ENCODE measurements at regions not wholly inside any gene's neighbourhood (a gene's known extent, or its start where the extent isn't known, plus 50 kb on each side); places are given as distances from the start of the nearest gene placed in this dataset.

DNA sequence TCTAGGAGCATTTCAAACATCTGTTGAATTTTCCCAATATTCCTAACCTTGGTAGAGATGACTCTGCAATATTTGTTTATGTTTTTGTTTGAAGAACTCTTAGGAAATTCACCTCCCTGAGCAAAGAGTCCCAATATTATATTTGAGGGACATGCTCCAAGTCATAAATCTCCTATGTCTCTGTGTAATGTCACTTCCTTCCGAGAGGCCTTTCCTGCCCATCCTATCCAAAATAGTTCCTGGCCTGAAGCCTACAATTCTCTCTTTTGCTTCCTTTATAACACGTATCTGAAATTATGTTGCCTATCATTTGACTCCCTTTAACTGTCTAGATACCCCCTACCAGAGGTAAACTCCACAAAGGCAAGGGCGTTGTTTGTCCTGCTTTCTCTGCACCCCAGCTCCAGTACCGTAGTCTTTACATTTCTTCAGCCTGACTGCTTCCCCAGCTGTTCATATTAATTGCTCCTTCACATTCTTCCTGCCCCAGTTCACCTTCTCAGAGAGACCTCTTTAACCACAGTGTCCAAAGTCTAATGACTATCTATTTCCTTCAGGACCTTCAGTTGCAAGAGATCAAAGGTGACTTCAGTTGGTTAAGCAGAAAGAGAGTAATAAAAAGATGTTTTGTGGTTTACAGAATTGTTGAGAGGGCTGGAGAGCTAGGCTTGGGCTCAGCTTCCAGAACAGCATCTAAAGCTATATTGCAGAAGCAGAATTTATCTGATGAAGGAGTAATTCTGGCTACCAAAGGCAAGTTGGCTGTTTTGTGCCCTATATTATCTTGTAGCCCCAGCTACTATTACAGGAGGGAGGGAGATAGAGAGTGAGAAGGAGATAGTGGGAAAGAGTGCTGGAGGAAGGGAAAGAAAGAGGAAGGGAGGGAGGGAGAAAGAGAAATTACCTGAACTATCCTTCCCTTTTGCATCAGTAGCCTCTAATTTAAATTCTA, 109.3 kb upstream of the TMEM161B start:
- H3K27ac ChIP-seq, result no peak overlapping the region
- TF ChIP-seq, protein P1, sequence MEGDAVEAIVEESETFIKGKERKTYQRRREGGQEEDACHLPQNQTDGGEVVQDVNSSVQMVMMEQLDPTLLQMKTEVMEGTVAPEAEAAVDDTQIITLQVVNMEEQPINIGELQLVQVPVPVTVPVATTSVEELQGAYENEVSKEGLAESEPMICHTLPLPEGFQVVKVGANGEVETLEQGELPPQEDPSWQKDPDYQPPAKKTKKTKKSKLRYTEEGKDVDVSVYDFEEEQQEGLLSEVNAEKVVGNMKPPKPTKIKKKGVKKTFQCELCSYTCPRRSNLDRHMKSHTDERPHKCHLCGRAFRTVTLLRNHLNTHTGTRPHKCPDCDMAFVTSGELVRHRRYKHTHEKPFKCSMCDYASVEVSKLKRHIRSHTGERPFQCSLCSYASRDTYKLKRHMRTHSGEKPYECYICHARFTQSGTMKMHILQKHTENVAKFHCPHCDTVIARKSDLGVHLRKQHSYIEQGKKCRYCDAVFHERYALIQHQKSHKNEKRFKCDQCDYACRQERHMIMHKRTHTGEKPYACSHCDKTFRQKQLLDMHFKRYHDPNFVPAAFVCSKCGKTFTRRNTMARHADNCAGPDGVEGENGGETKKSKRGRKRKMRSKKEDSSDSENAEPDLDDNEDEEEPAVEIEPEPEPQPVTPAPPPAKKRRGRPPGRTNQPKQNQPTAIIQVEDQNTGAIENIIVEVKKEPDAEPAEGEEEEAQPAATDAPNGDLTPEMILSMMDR (IDR thresholded peaks at IDR 0.05), result no peak
- TF ChIP-seq POLR2A (IDR thresholded peaks at IDR 0.05), result no peak
- H3K4me3 ChIP-seq, result no peak overlapping the region
- no peaks in the 10 kb centered on the region for H3K9me3 ChIP-seq
- no peaks in the 10 kb centered on the region for H3K36me3 ChIP-seq
- peaks cover 0 to 4% (median 0%) of the 10 kb centered on the region in 4 donors for H3K4me1 ChIP-seq
- DNase-seq, result no peak
- no peaks in the 10 kb centered on the region for H3K27me3 ChIP-seq

DNA sequence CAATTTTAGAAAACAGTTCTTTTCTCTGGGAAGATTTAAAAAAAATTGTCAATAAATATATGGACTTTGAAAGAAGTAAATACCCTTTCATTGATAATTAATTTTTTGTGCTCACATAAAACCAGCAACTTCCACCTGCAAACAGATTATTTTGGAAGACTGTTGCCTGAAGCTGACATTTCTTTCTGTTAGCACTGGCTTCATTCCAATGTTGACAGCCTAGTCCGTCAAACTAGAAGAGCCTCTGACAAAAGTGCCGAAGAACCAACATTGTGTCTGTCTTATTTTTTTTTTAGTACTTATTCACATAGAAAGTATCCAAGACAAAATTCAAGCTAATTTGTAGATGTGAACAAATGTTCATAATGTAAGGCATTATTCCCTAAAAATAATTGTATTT, 108.6 kb upstream of the TMEM161B start:
- Histone ChIP-seq H3K4me3 (no peak overlapping the region), H3K27me3 (no peaks in the 10 kb centered on the region), H3K9me3 (no peaks in the 10 kb centered on the region), H3K4me1 (peaks cover 0 to 4% (median 0%) of the 10 kb centered on the region in 4 donors), H3K27ac (no peak overlapping the region), H3K36me3 (no peaks in the 10 kb centered on the region)
- TF ChIP-seq, protein P1 (IDR thresholded peaks at IDR 0.05), result no peak
- no peak for TF ChIP-seq POLR2A (IDR thresholded peaks at IDR 0.05)
- DNase-seq, result no peak

DNA sequence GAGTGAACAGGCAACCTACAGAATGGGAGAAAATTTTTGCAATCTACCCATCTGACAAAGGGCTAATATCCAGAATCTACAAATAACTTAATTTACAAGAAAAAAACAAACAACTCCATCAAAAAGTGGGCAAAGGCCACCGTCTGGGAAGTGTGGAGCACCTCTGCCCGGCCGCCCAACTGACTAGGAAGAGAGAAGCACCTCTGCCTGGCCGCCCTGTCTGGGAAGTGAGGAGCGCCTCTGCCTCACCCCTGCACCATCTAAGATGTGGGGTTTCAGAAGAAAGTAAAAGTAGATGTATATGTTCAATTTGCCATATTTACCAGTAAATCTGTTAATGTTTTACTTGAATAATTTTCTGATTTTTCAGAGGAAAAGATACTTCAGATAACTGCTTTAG, 108.1 kb upstream of the TMEM161B start:
- no peak for DNase-seq
- peaks cover 0 to 4% (median 0%) of the 10 kb centered on the region in 4 donors for H3K4me1 ChIP-seq
- no peak overlapping the region for H3K4me3 ChIP-seq
- no peaks in the 10 kb centered on the region for H3K27me3 ChIP-seq
- H3K36me3 ChIP-seq, result no peaks in the 10 kb centered on the region
- no peaks in the 10 kb centered on the region for H3K9me3 ChIP-seq
- no peak overlapping the region for H3K27ac ChIP-seq
- TF ChIP-seq POLR2A (IDR thresholded peaks at IDR 0.05), result no peak
- TF ChIP-seq, protein P1 (IDR thresholded peaks at IDR 0.05), result no peak

DNA sequence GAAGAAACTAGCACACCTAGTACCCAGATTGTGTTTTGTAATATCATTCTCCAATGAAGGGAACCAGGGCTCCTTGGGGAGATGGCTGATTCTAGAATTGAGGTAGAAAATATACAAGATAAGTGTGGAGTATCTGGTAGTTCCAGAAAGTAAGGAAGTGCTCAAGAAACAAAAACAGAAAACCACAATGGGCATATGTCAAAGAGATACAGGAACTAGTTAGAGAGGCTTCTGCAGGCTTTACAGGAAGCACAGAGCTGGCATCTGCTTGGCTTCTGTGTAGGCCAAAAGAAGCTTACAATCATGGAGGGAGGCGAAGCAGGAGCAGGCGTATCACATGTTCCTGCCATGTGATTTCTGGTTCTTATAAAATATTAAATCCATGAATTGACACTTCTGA, 105.7 kb upstream of the TMEM161B start:
- Histone ChIP-seq H3K27ac (no peak overlapping the region), H3K4me3 (no peak overlapping the region), H3K36me3 (no peaks in the 10 kb centered on the region), H3K4me1 (peaks cover 0 to 4% (median 0%) of the 10 kb centered on the region in 4 donors), H3K9me3 (no peaks in the 10 kb centered on the region), H3K27me3 (no peaks in the 10 kb centered on the region)
- no peak for TF ChIP-seq POLR2A (IDR thresholded peaks at IDR 0.05)
- TF ChIP-seq, protein P1 (IDR thresholded peaks at IDR 0.05), result no peak
- DNase-seq, result no peak

DNA sequence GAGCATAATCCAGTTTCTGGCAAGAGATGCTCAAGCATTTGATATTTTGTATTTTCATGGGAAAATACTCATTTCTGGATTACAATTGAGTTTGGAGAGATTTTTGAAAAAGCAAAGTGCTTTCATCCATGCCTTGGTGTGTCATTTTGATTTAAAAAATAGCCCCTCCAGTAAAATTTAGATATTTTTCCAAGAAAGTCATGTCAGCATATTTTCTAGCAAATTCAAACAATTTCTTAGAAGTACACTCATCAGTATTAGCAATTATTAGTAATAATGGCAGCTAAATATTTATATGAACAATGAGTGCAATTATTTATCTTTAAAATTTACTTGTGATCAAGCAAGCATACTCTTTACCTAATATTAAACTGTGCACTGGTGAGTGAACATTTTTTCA, 102.2 kb upstream of the TMEM161B start:
- H3K36me3 ChIP-seq, result no peaks in the 10 kb centered on the region
- H3K4me3 ChIP-seq, result no peak overlapping the region
- no peaks in the 10 kb centered on the region for H3K9me3 ChIP-seq
- no peaks in the 10 kb centered on the region for H3K27me3 ChIP-seq
- no peaks in the 10 kb centered on the region for H3K4me1 ChIP-seq
- H3K27ac ChIP-seq, result no peak overlapping the region
- TF ChIP-seq POLR2A (IDR thresholded peaks at IDR 0.05), result no peak
- TF ChIP-seq, protein P1 (IDR thresholded peaks at IDR 0.05), result no peak
- DNase-seq, result no peak
